Smooth muscle cell (in vitro differentiated cells): ENCODE measurements at regions not wholly inside any gene's neighbourhood (a gene's known extent, or its start where the extent isn't known, plus 50 kb on each side); places are given as distances from the start of the nearest gene placed in this dataset.
A peak's percentile ranks its signal among the peaks of the same experiment; 100 is the strongest.

Experiments
- DNase-seq: peaks from one replicate; lab custom pipeline; 2025; ENCODE audit not compliant: unreplicated experiment; lab: John Stamatoyannopoulos, UW
- H2AFZ ChIP-seq: fragments of 200-600 bp; sonication (generic); 2 replicates; pipeline ENCODE4 v1.6.0; 2016; ENCODE audit warnings: antibody characterized with exemption, low read depth, mild to moderate bottlenecking
- H3F3A ChIP-seq: fragments of 200-600 bp; sonication (generic); 2 replicates; pipeline ENCODE4 v1.6.0; 2017; ENCODE audit warnings: antibody characterized with exemption, low read depth
- H3K27ac ChIP-seq: fragments of 200-600 bp; sonication (generic); 2 replicates; pipeline ENCODE4 v1.5.1; 2016; ENCODE audit warnings: low read depth, mild to moderate bottlenecking
- H3K27me3 ChIP-seq: fragments of 200-600 bp; sonication (generic); 2 replicates; pipeline ENCODE4 v1.6.1; 2016; ENCODE audit warnings: low read depth, mild to moderate bottlenecking
- H3K36me3 ChIP-seq: fragments of 200-600 bp; sonication (generic); 2 replicates; pipeline ENCODE4 v1.5.1; 2016; ENCODE audit warnings: low read depth
- H3K4me1 ChIP-seq: fragments of 200-600 bp; sonication (generic); 2 replicates; pipeline ENCODE4 v1.5.1; 2016; ENCODE audit warnings: low read depth
- H3K4me2 ChIP-seq: fragments of 200-600 bp; sonication (generic); 2 replicates; pipeline ENCODE4 v1.6.0; 2016; ENCODE audit warnings: mild to moderate bottlenecking
- H3K4me3 ChIP-seq: fragments of 200-600 bp; sonication (generic); 2 replicates; pipeline ENCODE4 v1.5.1; 2016; ENCODE audit warnings: mild to moderate bottlenecking
- H3K79me2 ChIP-seq: fragments of 200-600 bp; sonication (generic); 2 replicates; pipeline ENCODE4 v1.6.0; 2016; ENCODE audit warnings: low read depth, mild to moderate bottlenecking
- H3K9ac ChIP-seq: fragments of 200-600 bp; sonication (generic); 2 replicates; pipeline ENCODE4 v1.6.0; 2016; ENCODE audit warnings: low read depth
- H3K9me3 ChIP-seq: fragments of 200-600 bp; sonication (generic); replicated peaks from 2 replicates; pipeline ENCODE4 v1.5.1; 2016; ENCODE audit warnings: low read depth
- H4K20me1 ChIP-seq: fragments of 200-600 bp; sonication (generic); 2 replicates; pipeline ENCODE4 v1.6.0; 2016; ENCODE audit warnings: low read depth
- CTCF ChIP-seq: fragments of 200-600 bp; sonication (generic); IDR thresholded peaks from 2 replicates; pipeline ENCODE4 v1.5.1; 2017; ENCODE audit warnings: borderline replicate concordance, mild to moderate bottlenecking, antibody characterized with exemption; ENCODE audit not compliant: insufficient read depth, poor library complexity, severe bottlenecking
- WGBS: methylation state at CpG from one replicate; pipeline ENCODE4 v1.1.7; 2016; ENCODE audit warnings: low lambda C conversion rate; 5-methylcytosine and 5-hydroxymethylcytosine counted together

GRCh38 chr4:182107931-182108330 is 135.3 kb upstream of the TENM3 start:
- Histone ChIP-seq H3K27me3 (no peaks in the 10 kb centered on the region), H3K4me1 (peaks cover 6% of the 10 kb centered on the region), H3K79me2 (no peaks in the 10 kb centered on the region), H4K20me1 (no peaks in the 10 kb centered on the region), H3K36me3 (no peaks in the 10 kb centered on the region), H3K4me3 (no peak overlapping the region), H3K9ac (no peak overlapping the region), H3K4me2 (no peak overlapping the region), H3K9me3 (no peaks in the 10 kb centered on the region), H2AFZ (no peak overlapping the region), H3F3A (peaks cover 2% of the 10 kb centered on the region), H3K27ac (no peak overlapping the region)
- WGBS = 75% methylated on average over 8 of the region's 8 CpGs
- no peak for DNase-seq
- TF ChIP-seq CTCF = no peak

GRCh38 chr4:182111586-182111985 is 131.6 kb upstream of the TENM3 start:
- Histone ChIP-seq H3K9me3 (no peaks in the 10 kb centered on the region), H3F3A (peaks cover 2% of the 10 kb centered on the region), H3K27me3 (no peaks in the 10 kb centered on the region), H3K79me2 (no peaks in the 10 kb centered on the region), H3K9ac (no peak overlapping the region), H3K27ac (peak overlapping the region; percentile 16), H4K20me1 (no peaks in the 10 kb centered on the region), H3K4me3 (no peak overlapping the region), H3K4me2 (peak overlapping the region; percentile 8), H3K4me1 (peaks cover 6% of the 10 kb centered on the region), H3K36me3 (no peaks in the 10 kb centered on the region), H2AFZ (no peak overlapping the region)
- no peak for TF ChIP-seq CTCF
- 33% methylated on average over 1 of the region's 1 CpG for WGBS
- no peak for DNase-seq

- H3K79me2 ChIP-seq = no peaks in the 10 kb centered on the region
- no peaks in the 10 kb centered on the region for H4K20me1 ChIP-seq
- H3K36me3 ChIP-seq = no peaks in the 10 kb centered on the region
- no peaks in the 10 kb centered on the region for H3K27me3 ChIP-seq
- no peak for TF ChIP-seq CTCF
- no peak overlapping the region for H3K4me2 ChIP-seq
- H2AFZ ChIP-seq = no peak overlapping the region
- H3F3A ChIP-seq = peaks cover 2% of the 10 kb centered on the region
- DNase-seq = no peak
- no peak overlapping the region for H3K9ac ChIP-seq
- H3K4me3 ChIP-seq = no peak overlapping the region
- H3K9me3 ChIP-seq = no peaks in the 10 kb centered on the region
- peaks cover 6% of the 10 kb centered on the region for H3K4me1 ChIP-seq
- H3K27ac ChIP-seq = no peak overlapping the region
These were observed 129.4 kb upstream of the TENM3 start for GRCh38 chr4:182113779-182114178.

- H4K20me1 ChIP-seq = no peaks in the 10 kb centered on the region
- H3K27ac ChIP-seq = no peak overlapping the region
- no peak overlapping the region for H2AFZ ChIP-seq
- no peaks in the 10 kb centered on the region for H3F3A ChIP-seq
- H3K9ac ChIP-seq = no peak overlapping the region
- no peaks in the 10 kb centered on the region for H3K27me3 ChIP-seq
- no peak for DNase-seq
- 93% methylated on average over 7 of the region's 7 CpGs for WGBS
- no peak for TF ChIP-seq CTCF
- no peaks in the 10 kb centered on the region for H3K79me2 ChIP-seq
- H3K9me3 ChIP-seq = peaks cover 9% of the 10 kb centered on the region
- no peaks in the 10 kb centered on the region for H3K4me1 ChIP-seq
- no peak overlapping the region for H3K4me3 ChIP-seq
- no peak overlapping the region for H3K4me2 ChIP-seq
- H3K36me3 ChIP-seq = no peaks in the 10 kb centered on the region
These were observed 118.8 kb upstream of the TENM3 start for GRCh38 chr4:182124359-182124758.
